Heart left ventricle (tissue), 16 donors: ENCODE measurements at regions not wholly inside any gene's neighbourhood (a gene's known extent, or its start where the extent isn't known, plus 50 kb on each side); places are given as distances from the start of the nearest gene placed in this dataset.

Experiments
- ATAC-seq, 4 donors: fragments of 200-7000 bp; cut with Tn5 transposase; one replicate each; pipeline ENCODE4 v1.9.1; 2020 to 2022; ENCODE audit warnings: moderate library complexity in 4 of 4, mild to moderate bottlenecking in 3 of 4, moderate number of reproducible peaks in 1 of 4
- DNase-seq, 5 donors: peaks; one replicate each; pipeline ENCODE4 v3.0.0-alpha.2; 2020
- H3K27ac ChIP-seq, 12 donors: fragments of 200-600 bp; sonication (generic) in 4 of 12; one replicate each; pipeline versions ENCODE4 v1.5.0 to v1.8.0; 2016 to 2022; ENCODE audit warnings: mild to moderate bottlenecking in 2 of 12
- H3K27me3 ChIP-seq, 9 donors: fragments of 200-600 bp; sonication (generic) in 2 of 9; one replicate each; pipeline versions ENCODE4 v1.5.1 to v1.8.0; 2016 to 2022; ENCODE audit warnings: mild to moderate bottlenecking in 3 of 9
- H3K36me3 ChIP-seq, 9 donors: fragments of 200-600 bp; sonication (generic) in 2 of 9; one replicate each; pipeline versions ENCODE4 v1.5.0 to v1.8.0; 2018 to 2022; ENCODE audit warnings: mild to moderate bottlenecking in 2 of 9
- H3K4me1 ChIP-seq, 12 donors: fragments of 200-600 bp; sonication (generic) in 4 of 12; one replicate each; pipeline versions ENCODE4 v1.5.0 to v1.8.0; 2016 to 2022; ENCODE audit warnings: mild to moderate bottlenecking in 3 of 12
- H3K4me3 ChIP-seq, 12 donors: fragments of 200-600 bp; sonication (generic) in 4 of 12; one replicate each; pipeline versions ENCODE4 v1.5.0 to v1.8.0; 2017 to 2022; ENCODE audit warnings: mild to moderate bottlenecking in 9 of 12, moderate library complexity in 4 of 12
- H3K9me3 ChIP-seq, 12 donors: fragments of 200-600 bp; sonication (generic) in 4 of 12; one replicate each; pipeline versions ENCODE4 v1.5.0 to v1.8.0; 2016 to 2022; ENCODE audit warnings: mild to moderate bottlenecking in 1 of 12
- CTCF ChIP-seq, 12 donors: fragments of 200-600 bp; sonication (generic) in 4 of 12; IDR thresholded peaks; one replicate each; pipeline versions ENCODE4 v1.5.0 to v1.8.0; 2018 to 2022; ENCODE audit warnings: antibody characterized with exemption in 12 of 12, mild to moderate bottlenecking in 5 of 12
- POLR2A ChIP-seq, 2 donors: fragments of 450-650 bp; IDR thresholded peaks; one replicate each; pipeline ENCODE4 v1.6.1; 2017; ENCODE audit warnings: antibody characterized with exemption in 2 of 2, mild to moderate bottlenecking in 2 of 2, moderate library complexity in 2 of 2
- WGBS, 4 donors: extraction: QIAGEN DNeasy Blood & Tissue Kit in 2 of 4; methylation state at CpG; one replicate each; pipeline versions ENCODE4 v1.1.5 to v1.1.7; 2013 to 2018; 5-methylcytosine and 5-hydroxymethylcytosine counted together
- intact Hi-C, 10 donors: fragments of 100-400 bp; cut with DNase I; formaldehyde crosslinking; loops; one replicate each; pipeline versions ENCODE4 v1.11.1 to v1.14.2; 2022
- donor health status: ischemic (EF 13 %, LVEDD 7.1; RV severe dilation, severe dysfunction).
- donor health status: healthy with polysubstance abuse.
- donor health status: DM: no; HTN: yes; CAD: no.
- donor health status: DM: no; HTN: no; CAD: no.
- donor health status: ischemic (EF 25% LVEDD 6.9; RV normal size, moderate dysfunction).
- donor health status: ischemic (EF 25% LVEDD 5.7; RV mildly dilated, moderate dysfunction).
- donor health status: healthy.
- donor health status: DM: yes; HTN: yes; CAD: no.
- donor health status: ischemic (EF 35%, LVEDD 5.7; RV mildly dilated, moderate dysfunction).
- donor health status: nonischemic (EF 11% LVEDD 7.7; RV severe dilation, severe dysfunction).
- donor health status: DM: yes; HTN: yes; CAD: no.
- donor health status: PGD.
- donor health status: ischemic (EF 29% LVEDD 5.4; RV normal size, mild dysfunction).
- donor health status: nonischemic (EF 23%, LVEDD 6.1; RV moderate dilation, normal function).

GRCh38 chr22:44650806-44651205 lies 51.2 kb upstream of the PRR5 start:
- DNase-seq, result no peak

GRCh38 chr22:44648821-44649565 lies 53.0 kb upstream of the PRR5 start:
- no peaks in the 10 kb centered on the region for H3K9me3 ChIP-seq
- no peak for TF ChIP-seq POLR2A (IDR thresholded peaks at IDR 0.05)
- TF ChIP-seq CTCF (IDR thresholded peaks at IDR 0.05), result no peak
- peaks cover 0 to 9% (median 0%) of the 10 kb centered on the region in 12 donors for H3K4me1 ChIP-seq
- DNase-seq, result peak in 2 of 5 donors; percentile 41 to 61
- peaks cover 0 to 5% (median 3%) of the 10 kb centered on the region in 9 donors for H3K27me3 ChIP-seq
- 60 to 71% (median 63%) methylated on average over 20 of the region's 20 CpGs for WGBS, 4 donors
- H3K36me3 ChIP-seq, result no peaks in the 10 kb centered on the region
- peak overlapping the region in 3 of 12 donors; percentile 7 to 49 (median 26) for H3K27ac ChIP-seq
- intact Hi-C loops, result no loop called here
- peak overlapping the region in 1 of 12 donors; percentile 8 for H3K4me3 ChIP-seq
- peak in 3 of 4 donors; percentile 47 to 74 (median 73) for ATAC-seq

More at GRCh38 chr22:44650806-44651205, 51.2 kb upstream of the PRR5 start:
- intact Hi-C loops, result no loop called here
- no peak overlapping the region for H3K4me3 ChIP-seq
- H3K27me3 ChIP-seq, result peaks cover 0 to 5% (median 0%) of the 10 kb centered on the region in 9 donors
- no peak overlapping the region for H3K27ac ChIP-seq
- TF ChIP-seq POLR2A (IDR thresholded peaks at IDR 0.05) (no peak), CTCF (IDR thresholded peaks at IDR 0.05) (no peak)
- 87 to 94% (median 91%) methylated on average over 2 of the region's 2 CpGs for WGBS, 4 donors
- peaks cover 0 to 9% (median 0%) of the 10 kb centered on the region in 12 donors for H3K4me1 ChIP-seq
- H3K9me3 ChIP-seq, result no peaks in the 10 kb centered on the region
- no peaks in the 10 kb centered on the region for H3K36me3 ChIP-seq
- no peak for ATAC-seq

GRCh38 chr22:44648085-44648820 lies 53.8 kb upstream of the PRR5 start:
- DNase-seq (peak in 1 of 5 donors; percentile 60), ATAC-seq (peak in 3 of 4 donors; percentile 46 to 74 (median 60))
- Histone ChIP-seq H3K9me3 (no peaks in the 10 kb centered on the region), H3K27me3 (peaks cover 0 to 5% (median 3%) of the 10 kb centered on the region in 9 donors), H3K4me3 (no peak overlapping the region), H3K36me3 (no peaks in the 10 kb centered on the region), H3K27ac (no peak overlapping the region), H3K4me1 (peaks cover 0 to 9% (median 0%) of the 10 kb centered on the region in 12 donors)
- TF ChIP-seq POLR2A (IDR thresholded peaks at IDR 0.05) (no peak), CTCF (IDR thresholded peaks at IDR 0.05) (no peak)
- 78 to 87% (median 81%) methylated on average over 10 to 12 of the region's 12 CpGs for WGBS, 4 donors
- intact Hi-C loops, result no loop called here

DNA sequence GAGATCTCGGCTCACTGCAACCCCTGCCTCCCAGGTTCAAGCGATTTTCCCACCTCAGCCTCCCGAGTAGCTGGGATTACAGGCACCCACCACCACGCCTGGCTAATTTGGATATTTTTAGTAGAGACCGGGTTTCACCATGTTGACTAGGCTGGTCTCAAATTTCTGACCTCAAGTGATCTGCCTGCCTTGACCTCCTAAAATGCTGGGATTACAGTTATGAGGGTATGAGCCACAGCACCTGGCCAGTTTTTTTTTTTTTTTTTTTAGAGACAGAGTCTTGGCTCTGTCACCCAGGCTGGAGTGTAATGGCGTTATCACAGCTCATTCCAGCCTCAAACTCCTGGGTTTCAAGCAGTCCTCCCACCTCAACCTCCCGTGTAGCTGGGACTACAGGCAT lies 54.9 kb upstream of the PRR5 start:
- no peak for ATAC-seq
- Histone ChIP-seq H3K4me3 (no peak overlapping the region), H3K36me3 (no peaks in the 10 kb centered on the region), H3K27me3 (peaks cover 0 to 5% (median 3%) of the 10 kb centered on the region in 9 donors), H3K9me3 (no peaks in the 10 kb centered on the region), H3K4me1 (peaks cover 0 to 9% (median 0%) of the 10 kb centered on the region in 12 donors), H3K27ac (no peak overlapping the region)
- DNase-seq, result no peak
- no peak for TF ChIP-seq POLR2A (IDR thresholded peaks at IDR 0.05)
- TF ChIP-seq CTCF (IDR thresholded peaks at IDR 0.05), result no peak
- WGBS, 4 donors, result 89 to 93% (median 90%) methylated on average over 7 of the region's 7 CpGs
- intact Hi-C loops, result no loop called here
